Keratinocyte (primary cell): ENCODE measurements at regions not wholly inside any gene's neighbourhood (a gene's known extent, or its start where the extent isn't known, plus 50 kb on each side); places are given as distances from the start of the nearest gene placed in this dataset.

Source experiments
- DNase-seq: peaks from one replicate; pipeline ENCODE4 v3.0.0-alpha.2; 2011; ENCODE audit warnings: low read depth, missing footprints, low spot score
- FAIRE-seq: peaks from 2 replicates; lab custom pipeline; 2011; peaks lifted over from hg19 to GRCh38; lab: Jason Lieb, UNC
- H2AFZ ChIP-seq: 2 replicates; pipeline ENCODE4 v1.6.0; 2012; ENCODE audit warnings: low read length, control low read depth, inconsistent platforms; ENCODE audit not compliant: control insufficient read depth
- H3K27ac ChIP-seq: 2 replicates; pipeline ENCODE4 v1.5.1; 2011; ENCODE audit warnings: low read length; ENCODE audit not compliant: control insufficient read depth, insufficient read depth
- H3K27me3 ChIP-seq: 3 replicates; pipeline ENCODE4 v1.6.0; 2011; ENCODE audit warnings: low read length; ENCODE audit not compliant: control insufficient read depth, insufficient read depth; ENCODE audit errors: extremely low read depth
- H3K36me3 ChIP-seq, 2 experiments: 2 replicates in 1 of 2; 3 replicates in 1 of 2; pipeline ENCODE4 v1.5.1; 2011; ENCODE audit warnings: low read length in 2 of 2, mild to moderate bottlenecking in 1 of 2; ENCODE audit not compliant: control insufficient read depth in 2 of 2, insufficient read depth in 2 of 2; ENCODE audit errors: extremely low read depth in 1 of 2
- H3K4me1 ChIP-seq: 3 replicates; pipeline ENCODE4 v1.5.1; 2011; ENCODE audit warnings: low read length; ENCODE audit not compliant: control insufficient read depth, insufficient read depth; ENCODE audit errors: extremely low read depth
- H3K4me2 ChIP-seq: 3 replicates; pipeline ENCODE4 v1.6.0; 2011; ENCODE audit warnings: low read depth, low read length; ENCODE audit not compliant: control insufficient read depth, insufficient read depth; ENCODE audit errors: extremely low read depth
- H3K4me3 ChIP-seq, 3 experiments: fragments of 200-600 bp in 1 of 3; sonication (generic) in 1 of 3; 2 replicates in 2 of 3; 3 replicates in 1 of 3; pipeline ENCODE4 v1.5.1; 2011 to 2016; ENCODE audit warnings: low read length in 3 of 3, mild to moderate bottlenecking in 3 of 3, control low read depth in 2 of 3, inconsistent platforms in 1 of 3, low read depth in 1 of 3, mixed read lengths in 1 of 3, mixed run types in 1 of 3, moderate library complexity in 1 of 3; ENCODE audit not compliant: control insufficient read depth in 2 of 3, insufficient read depth in 2 of 3; ENCODE audit errors: extremely low read depth in 1 of 3
- H3K79me2 ChIP-seq: 2 replicates; pipeline ENCODE4 v1.6.0; 2012; ENCODE audit warnings: low read length; ENCODE audit not compliant: control insufficient read depth, insufficient read depth
- H3K9ac ChIP-seq: 3 replicates; pipeline ENCODE4 v1.6.0; 2011; ENCODE audit warnings: low read length; ENCODE audit not compliant: control insufficient read depth, insufficient read depth; ENCODE audit errors: extremely low read depth
- H3K9me1 ChIP-seq: 3 replicates; pipeline ENCODE4 v1.6.0; 2011; ENCODE audit warnings: low read length; ENCODE audit not compliant: control insufficient read depth, insufficient read depth; ENCODE audit errors: extremely low read depth
- H3K9me3 ChIP-seq: 2 replicates; pipeline ENCODE4 v1.5.1; 2012; ENCODE audit warnings: low read depth, low read length; ENCODE audit not compliant: control insufficient read depth
- H4K20me1 ChIP-seq: 3 replicates; pipeline ENCODE4 v1.6.0; 2011; ENCODE audit warnings: low read length; ENCODE audit not compliant: control insufficient read depth, insufficient read depth; ENCODE audit errors: extremely low read depth
- EZH2 ChIP-seq: IDR thresholded peaks from one replicate; pipeline ENCODE4 v1.6.1; 2012; ENCODE audit warnings: inconsistent platforms, mild to moderate bottlenecking, low read length, moderate library complexity
- dilution Hi-C: fragments of 300-500 bp; cut with MboI; formaldehyde crosslinking; loops from one replicate; pipeline ENCODE4 v1.7.0; 2020; ENCODE audit warnings: low sequenced_read_pairs; ENCODE audit not compliant: extremely low pct_ligation_motif_present
- TF ChIP-seq, protein P1 (sequence below), 3 experiments: IDR thresholded peaks in 1 of 3; conservative IDR thresholded peaks in 1 of 3; optimal IDR thresholded peaks in 1 of 3; 2 replicates in 2 of 3; 3 replicates in 1 of 3; pipeline versions ENCODE3 to v1.5.1; 2011; ENCODE audit warnings: low read length in 3 of 3, mild to moderate bottlenecking in 3 of 3, moderate library complexity in 2 of 3, control low read depth in 1 of 3, inconsistent platforms in 1 of 3; ENCODE audit not compliant: insufficient read depth in 2 of 3; ENCODE audit errors: extremely low read depth in 1 of 3

- FAIRE-seq (no peak), DNase-seq (no peak)
- Histone ChIP-seq H2AFZ (no peak overlapping the region), H3K4me3 (no peak overlapping the region), H3K27me3 (no peaks in the 10 kb centered on the region), H3K4me1 (no peaks in the 10 kb centered on the region), H3K9me3 (no peaks in the 10 kb centered on the region), H4K20me1 (no peaks in the 10 kb centered on the region), H3K36me3 (no peaks in the 10 kb centered on the region), H3K79me2 (no peaks in the 10 kb centered on the region), H3K9me1 (no peaks in the 10 kb centered on the region), H3K4me2 (no peak overlapping the region), H3K27ac (no peak overlapping the region), H3K9ac (no peak overlapping the region)
- dilution Hi-C loops, result no loop called here
- TF ChIP-seq, protein P1, sequence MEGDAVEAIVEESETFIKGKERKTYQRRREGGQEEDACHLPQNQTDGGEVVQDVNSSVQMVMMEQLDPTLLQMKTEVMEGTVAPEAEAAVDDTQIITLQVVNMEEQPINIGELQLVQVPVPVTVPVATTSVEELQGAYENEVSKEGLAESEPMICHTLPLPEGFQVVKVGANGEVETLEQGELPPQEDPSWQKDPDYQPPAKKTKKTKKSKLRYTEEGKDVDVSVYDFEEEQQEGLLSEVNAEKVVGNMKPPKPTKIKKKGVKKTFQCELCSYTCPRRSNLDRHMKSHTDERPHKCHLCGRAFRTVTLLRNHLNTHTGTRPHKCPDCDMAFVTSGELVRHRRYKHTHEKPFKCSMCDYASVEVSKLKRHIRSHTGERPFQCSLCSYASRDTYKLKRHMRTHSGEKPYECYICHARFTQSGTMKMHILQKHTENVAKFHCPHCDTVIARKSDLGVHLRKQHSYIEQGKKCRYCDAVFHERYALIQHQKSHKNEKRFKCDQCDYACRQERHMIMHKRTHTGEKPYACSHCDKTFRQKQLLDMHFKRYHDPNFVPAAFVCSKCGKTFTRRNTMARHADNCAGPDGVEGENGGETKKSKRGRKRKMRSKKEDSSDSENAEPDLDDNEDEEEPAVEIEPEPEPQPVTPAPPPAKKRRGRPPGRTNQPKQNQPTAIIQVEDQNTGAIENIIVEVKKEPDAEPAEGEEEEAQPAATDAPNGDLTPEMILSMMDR (optimal IDR thresholded peaks at IDR 0.05 in 1 of 3, IDR thresholded peaks at IDR 0.05 in 1 of 3, conservative IDR thresholded peaks at IDR 0.05 in 1 of 3; ENCODE audit: extremely low read depth in 1 of 3, insufficient read depth in 2 of 3, low read length in 3 of 3), result no peak
- TF ChIP-seq EZH2, result no peak
Observed at GRCh38 chr18:27899893-27900292, 277.0 kb downstream of the CDH2 start.

GRCh38 chr18:27894746-27895145 lies 282.2 kb downstream of the CDH2 start:
- Histone ChIP-seq H3K9me3 (no peaks in the 10 kb centered on the region), H3K4me3 (no peak overlapping the region), H3K36me3 (no peaks in the 10 kb centered on the region), H3K27ac (no peak overlapping the region), H3K9ac (no peak overlapping the region), H3K9me1 (no peaks in the 10 kb centered on the region), H2AFZ (no peak overlapping the region), H3K4me1 (no peaks in the 10 kb centered on the region), H3K4me2 (no peak overlapping the region), H4K20me1 (no peaks in the 10 kb centered on the region), H3K27me3 (no peaks in the 10 kb centered on the region), H3K79me2 (no peaks in the 10 kb centered on the region)
- dilution Hi-C loops, result no loop called here
- FAIRE-seq (no peak), DNase-seq (no peak)
- TF ChIP-seq, protein P1 (optimal IDR thresholded peaks at IDR 0.05 in 1 of 3, IDR thresholded peaks at IDR 0.05 in 1 of 3, conservative IDR thresholded peaks at IDR 0.05 in 1 of 3; ENCODE audit: extremely low read depth in 1 of 3, insufficient read depth in 2 of 3, low read length in 3 of 3), result no peak
- no peak for TF ChIP-seq EZH2
